Endodermal cell (in vitro differentiated cells): ENCODE measurements at regions not wholly inside any gene's neighbourhood (a gene's known extent, or its start where the extent isn't known, plus 50 kb on each side); places are given as distances from the start of the nearest gene placed in this dataset.

ENCODE experiments used
- DNase-seq: peaks from one replicate; pipeline ENCODE4 v3.0.0-alpha.2; 2017
- H3K27ac ChIP-seq: 2 replicates; pipeline ENCODE4 v1.5.1; 2013; ENCODE audit warnings: mild to moderate bottlenecking, low read depth, low read length, moderate library complexity
- H3K27me3 ChIP-seq: 2 replicates; pipeline ENCODE4 v1.6.1; 2013; ENCODE audit warnings: mild to moderate bottlenecking, low read length, moderate library complexity; ENCODE audit not compliant: insufficient read depth, control insufficient read depth, poor library complexity, severe bottlenecking
- H3K36me3 ChIP-seq: 2 replicates; pipeline ENCODE4 v1.7.0; 2013; ENCODE audit warnings: mild to moderate bottlenecking, low read length, moderate library complexity; ENCODE audit not compliant: control insufficient read depth, insufficient read depth
- H3K4me1 ChIP-seq: one replicate; pipeline ENCODE4 v1.7.0; 2013; ENCODE audit warnings: low read length; ENCODE audit not compliant: control insufficient read depth, insufficient read depth
- H3K4me3 ChIP-seq: 2 replicates; pipeline ENCODE4 v1.5.1; 2013; ENCODE audit warnings: mild to moderate bottlenecking, low read length, moderate library complexity
- H3K9ac ChIP-seq: 2 replicates; pipeline ENCODE4 v1.6.1; 2013; ENCODE audit warnings: mild to moderate bottlenecking, low read length, moderate library complexity; ENCODE audit not compliant: poor library complexity, severe bottlenecking; ENCODE audit errors: extremely low read depth
- H3K9me3 ChIP-seq: 2 replicates; pipeline ENCODE4 v1.6.1; 2013; ENCODE audit warnings: mild to moderate bottlenecking, low read length, moderate library complexity; ENCODE audit not compliant: control insufficient read depth
- H3K27ac Mint-ChIP-seq: 2 replicates; pipeline ENCODE4 v1.8.0; 2020; ENCODE audit warnings: mixed read lengths
- H3K27me3 Mint-ChIP-seq: 2 replicates; pipeline ENCODE4 v1.8.0; 2021; ENCODE audit warnings: mild to moderate bottlenecking, mixed read lengths; ENCODE audit not compliant: insufficient read depth
- H3K36me3 Mint-ChIP-seq: 2 replicates; pipeline ENCODE4 v1.8.0; 2020; ENCODE audit warnings: low read depth, mixed read lengths
- H3K4me1 Mint-ChIP-seq: 2 replicates; pipeline ENCODE4 v1.8.0; 2020; ENCODE audit warnings: mixed read lengths
- H3K4me3 Mint-ChIP-seq: 2 replicates; pipeline ENCODE4 v1.8.0; 2020; ENCODE audit warnings: mild to moderate bottlenecking, moderate library complexity, mixed read lengths
- H3K9me3 Mint-ChIP-seq: 2 replicates; pipeline ENCODE4 v1.8.0; 2020; ENCODE audit warnings: mild to moderate bottlenecking, mixed read lengths
- CTCF ChIP-seq: fragments of 200-600 bp; sonication (generic); conservative IDR thresholded peaks from 2 replicates; pipeline ENCODE4 v1.5.0; 2021; ENCODE audit warnings: antibody characterized with exemption, mild to moderate bottlenecking
- WGBS, 2 experiments: methylation state at CpG; one replicate each; pipeline versions ENCODE4 v1.1.5 to v1.1.7; 2013; ENCODE audit warnings: missing lambda C conversion rate in 2 of 2, mixed read lengths in 1 of 2; ENCODE audit not compliant: insufficient coverage in 1 of 2, insufficient read length in 1 of 2; 5-methylcytosine and 5-hydroxymethylcytosine counted together

GRCh38 chr7:73918926-73919693, 58.2 kb downstream of the TMEM270 start:
- WGBS, 2 experiments = 69 to 74% methylated on average over 11 to 18 of the region's 18 CpGs
- Histone ChIP-seq H3K27me3 (no peaks in the 10 kb centered on the region), H3K4me1 (peaks cover 4% of the 10 kb centered on the region), H3K9me3 (no peaks in the 10 kb centered on the region), H3K27ac (no peak overlapping the region), H3K4me3 (no peak overlapping the region), H3K36me3 (no peaks in the 10 kb centered on the region), H3K9ac (no peak overlapping the region)
- no peaks in the 10 kb centered on the region for H3K9me3 Mint-ChIP-seq
- peak overlapping the region; percentile 86 for H3K27ac Mint-ChIP-seq
- H3K27me3 Mint-ChIP-seq = peaks cover 1% of the 10 kb centered on the region
- H3K4me1 Mint-ChIP-seq = peaks cover 24% of the 10 kb centered on the region
- DNase-seq = peak; percentile 86
- no peak overlapping the region for H3K4me3 Mint-ChIP-seq
- TF ChIP-seq CTCF = no peak
- no peaks in the 10 kb centered on the region for H3K36me3 Mint-ChIP-seq

- peak overlapping the region; percentile 86 for H3K27ac Mint-ChIP-seq
- WGBS, 2 experiments = 90 to 100% methylated on average over 1 to 9 of the region's 9 CpGs
- H3K9me3 Mint-ChIP-seq = no peaks in the 10 kb centered on the region
- H3K27me3 ChIP-seq = no peaks in the 10 kb centered on the region
- no peaks in the 10 kb centered on the region for H3K36me3 ChIP-seq
- H3K9me3 ChIP-seq = no peaks in the 10 kb centered on the region
- no peak for DNase-seq
- no peaks in the 10 kb centered on the region for H3K36me3 Mint-ChIP-seq
- H3K9ac ChIP-seq = no peak overlapping the region
- TF ChIP-seq CTCF = no peak
- peaks cover 4% of the 10 kb centered on the region for H3K4me1 ChIP-seq
- no peak overlapping the region for H3K27ac ChIP-seq
- no peak overlapping the region for H3K4me3 ChIP-seq
- peaks cover 24% of the 10 kb centered on the region for H3K4me1 Mint-ChIP-seq
- H3K27me3 Mint-ChIP-seq = peaks cover 1% of the 10 kb centered on the region
- H3K4me3 Mint-ChIP-seq = no peak overlapping the region
These were observed 58.9 kb downstream of the TMEM270 start for GRCh38 chr7:73919694-73920375.

GRCh38 chr7:73920406-73921134, 59.6 kb downstream of the TMEM270 start:
- Mint-ChIP-seq H3K4me3 (no peak overlapping the region), H3K27ac (no peak overlapping the region), H3K36me3 (no peaks in the 10 kb centered on the region), H3K9me3 (no peaks in the 10 kb centered on the region), H3K27me3 (peaks cover 1% of the 10 kb centered on the region), H3K4me1 (peaks cover 24% of the 10 kb centered on the region)
- Histone ChIP-seq H3K9me3 (no peaks in the 10 kb centered on the region), H3K36me3 (no peaks in the 10 kb centered on the region), H3K4me3 (no peak overlapping the region), H3K4me1 (peaks cover 4% of the 10 kb centered on the region), H3K27me3 (no peaks in the 10 kb centered on the region), H3K27ac (no peak overlapping the region), H3K9ac (no peak overlapping the region)
- 92 to 95% methylated on average over 14 to 22 of the region's 22 CpGs for WGBS, 2 experiments
- TF ChIP-seq CTCF = no peak
- DNase-seq = no peak
